ENCODE measurements at regions not wholly inside any gene's neighbourhood (a gene's known extent, or its start where the extent isn't known, plus 50 kb on each side); places are given as distances from the start of the nearest gene placed in this dataset.
"Not testable (repeated sequence)": the region's sequence is repeated elsewhere in the genome, so short reads cannot be mapped to it uniquely, and the experiment has no call there.

DNA sequence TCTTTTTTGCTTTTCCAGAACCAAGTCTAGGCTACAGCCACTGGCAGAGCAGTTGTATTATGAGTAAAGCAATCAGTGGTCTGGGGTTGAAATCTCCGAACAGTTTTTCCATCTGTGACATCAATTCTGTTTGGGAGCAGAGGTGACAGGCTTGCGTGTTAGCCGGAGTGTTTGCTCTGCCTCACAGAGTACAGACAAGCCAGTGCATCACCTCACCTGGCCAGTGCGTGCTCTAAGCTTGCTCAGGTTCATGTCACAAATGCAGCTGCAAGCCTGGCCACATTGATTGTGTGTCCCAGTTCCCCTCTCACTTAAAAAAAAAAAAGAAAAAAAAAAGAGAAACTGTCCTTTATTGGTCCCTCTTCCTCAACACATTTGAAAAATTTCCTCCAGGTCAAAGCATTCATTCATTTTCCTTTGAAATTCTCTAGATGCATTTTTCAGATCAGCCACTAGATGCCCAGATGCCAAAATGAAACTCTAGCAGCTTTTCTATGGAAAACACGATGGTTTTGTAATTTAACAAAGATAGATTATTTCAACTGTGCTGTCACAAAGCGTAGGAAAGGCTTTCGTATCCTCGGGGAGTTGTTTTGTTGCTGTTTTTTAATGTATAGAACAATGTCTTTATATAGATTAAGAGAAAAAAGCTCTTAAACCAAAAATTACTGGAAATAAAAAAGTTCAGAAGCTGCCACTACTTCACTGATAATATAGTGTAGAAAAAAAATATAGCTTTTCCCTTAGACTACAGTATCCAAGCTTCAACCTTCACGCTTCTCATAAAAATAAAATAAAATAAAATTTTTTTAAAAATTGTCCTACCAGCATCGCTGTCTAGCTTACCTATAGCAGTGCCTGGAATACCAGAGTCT lies 585.5 kb downstream of the TLE1 start:
- DNase-seq, result no peak

DNA sequence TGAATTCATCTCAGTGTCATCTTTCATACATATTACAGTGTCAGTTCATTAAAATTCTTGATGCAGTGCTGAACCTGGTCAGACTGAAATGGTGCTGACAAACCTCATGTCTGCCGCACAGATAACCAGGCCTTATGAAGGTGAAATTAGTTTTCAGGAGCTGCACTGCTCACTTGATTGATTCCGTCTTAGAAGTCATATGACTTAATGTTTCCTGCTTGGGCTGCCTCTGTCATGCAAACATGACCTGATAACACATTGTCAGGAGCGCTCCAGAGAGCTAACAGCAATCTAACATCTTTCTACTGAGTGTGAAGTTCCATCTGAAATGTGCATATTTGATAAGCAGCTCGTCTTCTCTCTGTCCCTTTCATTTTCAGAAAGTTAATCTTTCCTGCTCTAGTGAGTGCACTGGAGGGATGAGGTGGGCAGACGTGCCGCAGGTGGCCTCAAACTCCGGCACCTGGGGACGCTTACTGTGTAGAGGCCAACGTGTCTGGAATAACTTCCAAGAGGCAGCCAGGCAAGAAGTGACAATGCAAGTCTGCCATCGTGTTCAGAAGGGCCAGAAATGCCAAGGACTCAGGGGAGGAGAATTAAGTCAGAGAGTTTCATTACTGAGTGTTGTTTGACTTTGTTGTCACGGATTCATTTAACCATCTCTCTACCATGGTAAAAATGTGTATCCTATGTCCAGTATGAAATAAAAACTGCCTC lies 592.1 kb downstream of the TLE1 start:
- DNase-seq, result no peak

DNA sequence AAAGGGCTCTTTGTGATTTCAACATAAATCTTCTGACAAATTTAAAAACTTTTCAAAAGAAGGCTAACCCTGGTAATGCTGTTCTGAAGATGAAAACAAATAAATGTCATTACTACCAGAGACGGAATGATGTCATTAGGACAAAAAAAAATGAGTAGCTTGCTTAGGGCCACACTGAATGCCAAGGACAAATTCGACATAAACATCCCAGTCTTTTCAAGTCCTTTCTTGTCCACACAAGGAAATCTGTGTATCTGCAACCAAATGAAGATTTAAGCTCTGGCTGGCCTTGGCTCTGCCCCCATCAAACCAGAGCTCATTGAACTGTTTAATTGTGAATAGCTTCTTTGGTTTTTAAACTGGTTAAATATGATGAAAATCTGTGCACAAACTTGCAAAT lies 592.7 kb downstream of the TLE1 start:
- DNase-seq, result no peak

DNA sequence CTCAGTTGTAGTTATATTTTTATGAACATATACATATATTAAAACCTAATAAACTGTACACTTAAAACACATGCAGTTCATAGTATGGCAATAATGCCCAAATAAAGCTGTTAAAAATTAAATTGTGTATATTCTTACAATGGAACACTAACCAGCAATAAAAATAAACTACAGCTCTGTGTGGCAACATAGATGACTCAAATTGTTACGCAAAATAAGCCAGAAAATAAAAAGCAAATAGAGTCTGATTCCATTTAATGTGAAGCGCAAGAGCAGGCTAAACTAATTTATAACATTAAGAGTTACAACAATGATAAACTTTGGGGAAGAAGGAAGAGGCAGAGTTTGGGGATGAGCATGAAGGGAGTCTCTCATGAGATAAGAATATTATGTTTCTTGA lies 597.3 kb downstream of the TLE1 start:
- DNase-seq, result no peak

DNA sequence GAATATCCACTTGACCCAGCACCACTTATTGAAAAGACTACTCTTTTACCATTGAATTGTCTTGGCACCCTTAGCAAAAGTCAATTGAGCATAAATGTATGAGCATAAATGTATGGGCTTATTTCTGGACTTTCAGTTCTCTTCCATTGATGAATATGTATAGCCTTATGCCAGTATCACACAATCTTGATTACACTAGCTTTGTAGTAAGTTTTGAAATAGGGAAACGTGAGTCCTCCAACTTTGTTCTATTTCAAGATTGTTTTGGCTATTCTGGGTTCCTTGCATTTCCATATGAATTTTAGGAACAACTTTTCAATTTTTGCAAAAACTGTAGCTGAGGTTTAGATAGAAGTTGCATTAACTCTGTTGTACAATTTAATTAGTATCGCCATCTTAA lies 601.0 kb downstream of the TLE1 start:
- no peak for DNase-seq

DNA sequence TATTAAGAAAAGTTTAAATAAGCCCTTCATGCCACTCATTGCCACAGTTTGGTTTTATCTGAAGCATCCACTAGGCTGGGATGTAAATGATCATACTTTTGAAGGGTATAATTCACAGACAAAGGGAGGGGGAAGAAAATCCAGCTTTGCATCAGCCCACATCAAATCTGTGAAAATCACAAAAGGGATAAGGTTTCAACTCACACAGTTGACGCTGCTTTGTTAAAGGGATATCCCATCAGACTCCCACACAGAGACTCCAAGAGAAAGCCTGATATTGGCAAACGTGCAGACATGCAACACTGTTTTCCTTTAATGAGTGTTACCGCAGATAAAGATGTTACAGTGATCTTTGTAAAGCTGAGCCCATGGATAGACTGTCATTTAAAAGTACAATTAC lies 602.9 kb downstream of the TLE1 start:
- no peak for DNase-seq

DNA sequence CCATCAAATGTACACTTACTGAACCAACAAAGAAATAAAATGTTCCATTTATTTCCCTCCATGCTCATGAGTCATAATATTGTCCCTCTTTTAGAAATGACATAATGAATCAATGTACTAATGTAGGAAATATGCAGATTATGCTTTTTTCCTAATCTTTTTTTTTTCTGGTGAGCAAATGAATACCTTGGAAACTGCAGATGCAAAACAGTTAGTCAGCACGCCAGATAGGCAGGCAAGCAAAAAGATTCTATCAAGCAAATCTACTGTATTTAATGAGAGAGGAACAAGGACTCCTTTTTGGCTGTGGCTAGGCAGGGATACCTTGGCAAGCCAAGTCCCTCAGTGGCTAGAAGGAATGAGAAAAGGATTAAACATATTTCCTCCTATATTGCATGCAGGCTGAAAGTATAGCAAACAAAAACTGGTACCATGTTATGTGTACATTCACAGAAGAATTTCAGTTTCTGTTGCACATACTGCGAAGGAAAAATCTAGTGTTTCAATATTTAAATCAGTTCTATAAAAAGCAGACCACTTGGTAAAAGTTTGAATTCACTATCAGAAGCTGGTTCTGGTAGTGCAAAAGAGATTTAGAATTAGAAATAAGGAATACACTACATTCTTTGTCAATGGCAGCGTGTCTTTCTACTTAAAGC lies 605.4 kb downstream of the TLE1 start:
- no peak for DNase-seq

DNA sequence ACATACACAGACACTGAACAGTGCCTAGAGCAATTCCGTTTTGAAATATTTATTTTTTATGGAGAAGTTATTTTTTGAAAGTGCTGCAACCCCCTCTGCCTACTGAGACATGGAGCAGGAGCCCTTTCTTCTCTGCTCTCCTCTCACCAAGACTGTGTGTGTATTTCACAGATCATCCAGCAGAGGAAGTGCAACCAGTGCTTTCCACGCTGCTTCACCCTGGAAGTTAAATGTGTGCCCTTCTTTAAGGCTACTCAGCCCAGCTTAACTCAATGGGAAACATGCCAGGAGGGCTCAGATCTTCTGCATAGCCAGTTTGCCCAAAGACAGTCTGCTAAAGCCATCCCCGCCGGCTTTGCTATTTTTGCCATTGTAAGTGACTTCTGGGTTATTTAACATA lies 606.3 kb downstream of the TLE1 start:
- DNase-seq, result no peak

DNA sequence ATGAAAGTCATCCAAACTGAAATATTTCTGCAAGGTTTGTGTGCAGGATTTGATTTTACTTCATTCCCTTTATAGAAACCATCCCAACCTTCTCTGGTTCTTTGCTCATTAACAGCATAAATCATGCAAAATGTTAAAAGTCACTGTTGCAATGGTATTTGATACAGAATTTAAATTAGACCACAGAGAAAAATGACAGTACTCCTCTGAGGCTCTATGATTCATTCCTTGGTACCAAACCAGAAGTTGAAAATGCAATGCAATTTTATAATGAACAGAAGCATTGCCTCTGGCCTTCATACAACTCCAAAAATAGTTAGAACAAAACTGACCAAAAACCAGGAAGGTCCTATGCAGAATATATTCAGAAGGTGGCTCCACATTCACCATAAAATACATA lies 607.1 kb downstream of the TLE1 start:
- DNase-seq, result no peak

DNA sequence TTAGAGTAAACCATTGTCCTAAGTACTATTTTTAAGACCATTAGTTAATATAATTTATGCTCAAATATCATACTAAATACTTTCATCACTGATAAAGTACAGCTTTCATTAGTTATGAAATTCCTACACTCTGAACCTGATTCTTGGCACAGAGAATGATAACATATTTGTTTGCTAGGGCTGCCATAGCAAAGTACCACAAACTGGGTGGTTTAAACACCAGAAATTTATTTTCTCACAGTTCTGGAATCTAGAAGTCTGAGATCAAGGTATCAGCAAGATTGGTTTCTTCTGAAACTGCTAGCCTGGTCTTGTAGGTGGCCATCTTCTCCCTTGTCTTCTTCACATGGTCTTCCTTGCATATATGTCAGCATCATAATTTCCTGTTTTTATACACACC lies 608.4 kb downstream of the TLE1 start:
- no peak for DNase-seq

DNA sequence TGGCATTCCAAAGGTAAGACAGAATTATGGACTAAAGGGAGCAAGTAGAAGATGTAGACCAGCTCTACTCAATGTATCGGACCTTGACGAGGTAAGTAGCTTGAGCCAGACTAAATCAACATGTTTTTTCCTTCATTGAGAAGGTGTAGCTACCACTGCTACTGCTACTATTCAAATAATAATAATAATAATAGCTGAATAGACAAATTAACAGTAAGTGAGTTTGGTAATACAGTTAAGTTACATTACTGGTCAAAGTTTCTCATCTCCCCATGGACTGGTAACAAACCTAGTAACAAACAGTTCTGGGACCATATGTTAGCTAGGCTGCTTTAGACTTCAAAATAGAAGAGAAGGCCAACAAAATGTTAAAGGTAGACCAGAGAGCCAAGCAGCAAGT lies 609.2 kb downstream of the TLE1 start:
- no peak for DNase-seq

DNA sequence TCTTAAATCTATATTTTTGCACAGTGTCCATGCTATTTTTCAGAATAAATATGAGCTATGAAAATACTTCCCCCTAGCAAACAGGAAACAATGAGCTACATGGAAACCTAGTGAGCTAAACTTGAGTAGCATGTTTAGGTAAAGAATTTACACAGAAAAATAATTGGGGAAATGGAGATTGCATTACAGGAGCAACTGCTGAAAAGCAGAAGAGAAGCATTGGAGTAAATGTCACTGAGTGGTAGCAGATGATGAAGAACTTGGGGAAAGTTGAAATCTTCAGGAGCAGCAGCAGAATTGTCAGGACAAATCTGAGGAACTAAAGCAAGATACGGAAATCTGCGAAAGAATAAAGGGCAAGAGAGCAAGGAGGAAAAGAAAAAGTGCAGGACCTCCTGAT lies 610.3 kb downstream of the TLE1 start:
- DNase-seq, result no peak

DNA sequence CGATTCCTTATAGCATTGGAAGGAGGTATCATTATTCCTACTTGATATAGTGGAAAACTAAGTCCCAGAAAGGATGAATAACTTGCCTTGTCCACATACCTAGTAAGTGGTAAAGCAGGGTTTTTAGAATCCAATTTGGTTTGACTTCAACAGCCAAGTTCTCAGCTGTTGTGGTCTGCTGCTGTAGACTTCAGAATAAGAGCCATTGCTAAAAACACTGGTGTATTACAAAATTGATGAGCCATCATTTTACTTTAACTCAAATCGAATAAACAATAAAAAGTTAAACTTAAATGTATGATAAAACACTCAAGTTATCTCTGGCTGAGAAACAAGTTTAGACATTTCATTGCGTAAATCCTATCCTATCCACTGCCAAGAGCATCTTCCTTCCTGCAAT lies 610.8 kb downstream of the TLE1 start:
- DNase-seq, result no peak

DNA sequence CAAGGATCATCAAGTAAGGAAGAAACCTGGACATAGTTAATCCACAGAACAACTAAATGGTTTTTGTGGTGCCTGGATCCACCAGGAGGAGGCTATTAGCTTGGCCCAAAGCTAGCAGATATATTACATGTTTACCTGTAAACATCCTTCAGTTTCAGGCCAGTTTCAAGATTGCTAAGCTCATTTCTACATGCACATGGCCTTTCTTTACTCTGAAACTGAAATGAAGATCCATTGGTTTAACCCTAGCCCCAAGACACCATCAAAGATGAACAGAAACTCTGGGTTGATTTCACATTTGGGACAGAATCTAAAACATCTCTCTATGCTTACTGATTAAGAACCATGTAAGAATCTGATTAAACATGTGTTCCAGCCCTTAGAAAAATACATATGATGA lies 611.8 kb downstream of the TLE1 start:
- DNase-seq, result no peak

DNA sequence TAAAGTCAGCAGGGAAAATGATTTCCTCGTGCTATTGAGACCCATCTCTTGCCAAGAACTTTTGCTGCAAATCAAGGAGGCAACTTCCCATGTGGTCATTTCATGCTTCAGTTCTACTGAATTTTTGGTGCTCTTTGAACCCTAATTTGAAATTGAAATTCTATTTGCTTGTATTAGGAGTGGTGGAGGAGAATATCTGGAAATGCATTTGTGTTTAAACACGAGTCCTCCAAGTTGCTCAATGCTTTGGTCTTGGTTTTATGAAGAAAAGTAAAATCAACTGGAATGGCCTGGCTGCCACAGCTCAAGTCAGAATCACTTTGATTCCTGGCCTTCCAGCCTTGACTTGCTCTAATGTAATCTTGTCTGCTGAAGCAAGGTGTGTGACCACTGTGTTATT lies 613.2 kb downstream of the TLE1 start:
- DNase-seq, result no peak

DNA sequence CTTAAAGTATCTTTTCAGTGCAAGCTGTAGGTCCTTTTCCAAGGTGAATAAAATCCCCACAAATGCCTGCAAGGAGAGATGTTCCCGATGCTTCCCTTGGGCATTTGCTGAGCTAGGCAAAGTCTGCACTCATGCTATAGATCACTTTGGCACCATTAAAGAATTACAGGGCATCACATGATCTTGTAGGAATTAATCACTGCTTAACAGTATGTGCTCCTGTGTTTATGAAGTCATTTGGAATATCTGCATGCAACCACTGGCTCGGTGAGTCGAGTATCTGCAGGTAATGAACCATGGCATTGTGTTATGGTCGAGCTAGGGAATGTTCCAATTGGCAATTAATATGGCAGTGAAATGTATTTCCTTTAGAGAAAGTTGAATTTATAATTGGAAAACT lies 615.1 kb downstream of the TLE1 start:
- DNase-seq, result no peak

DNA sequence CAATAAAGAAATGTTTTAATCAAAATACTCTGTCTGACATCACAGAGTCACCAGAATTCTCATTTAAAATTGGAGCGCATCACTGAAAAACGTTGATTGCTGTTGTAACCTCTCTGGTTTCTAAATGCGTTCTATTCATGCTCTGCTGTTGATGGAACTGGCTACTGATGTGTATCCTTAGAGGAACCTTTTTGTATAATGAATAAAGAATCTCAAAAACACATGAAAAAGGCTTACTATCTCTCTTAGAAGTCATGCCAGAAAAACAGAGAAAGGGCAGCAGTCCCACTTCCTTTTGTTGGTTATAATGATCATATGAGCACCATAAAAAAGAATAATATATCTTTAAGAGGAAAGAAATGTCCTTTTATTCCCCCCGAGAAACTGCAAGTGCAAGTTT lies 615.5 kb downstream of the TLE1 start:
- no peak for DNase-seq

DNA sequence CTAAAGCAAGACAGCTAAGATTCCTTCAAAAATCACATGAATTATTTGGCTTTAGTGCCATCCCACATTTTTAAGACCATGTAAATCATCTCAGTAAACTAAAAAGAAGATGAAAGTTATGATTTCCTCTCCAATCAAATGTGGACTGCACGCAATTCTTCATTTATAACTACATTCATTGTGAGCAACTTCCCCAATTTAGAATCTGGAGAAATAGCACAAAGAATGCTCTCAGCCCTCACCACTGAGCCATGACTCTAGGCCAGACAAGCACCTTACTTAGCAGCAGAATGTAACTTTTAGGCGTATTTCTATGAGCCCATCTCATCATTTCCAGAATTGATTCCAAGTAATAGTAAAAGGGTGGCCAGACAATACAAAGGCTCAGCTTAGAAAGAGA lies 616.6 kb downstream of the TLE1 start:
- no peak for DNase-seq

DNA sequence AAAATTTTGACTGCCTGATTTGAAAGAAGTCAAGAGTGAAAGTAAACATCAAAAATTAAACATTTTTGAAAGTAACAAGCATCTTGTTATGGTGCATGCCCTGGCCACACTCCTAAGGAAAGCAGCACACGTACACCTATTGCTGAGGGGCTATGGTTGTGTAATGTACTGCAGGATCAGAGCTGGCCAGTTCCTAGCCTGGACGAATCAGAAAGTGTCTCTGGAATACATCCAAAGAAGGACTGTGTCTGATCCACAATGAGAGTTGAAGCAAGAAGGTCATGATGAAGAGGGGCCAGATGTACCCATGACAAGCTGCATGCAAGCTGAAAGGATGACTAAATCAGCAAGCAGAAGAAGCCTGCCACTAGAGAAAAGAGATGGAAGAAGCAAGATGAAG lies 618.2 kb downstream of the TLE1 start:
- DNase-seq, result no peak

DNA sequence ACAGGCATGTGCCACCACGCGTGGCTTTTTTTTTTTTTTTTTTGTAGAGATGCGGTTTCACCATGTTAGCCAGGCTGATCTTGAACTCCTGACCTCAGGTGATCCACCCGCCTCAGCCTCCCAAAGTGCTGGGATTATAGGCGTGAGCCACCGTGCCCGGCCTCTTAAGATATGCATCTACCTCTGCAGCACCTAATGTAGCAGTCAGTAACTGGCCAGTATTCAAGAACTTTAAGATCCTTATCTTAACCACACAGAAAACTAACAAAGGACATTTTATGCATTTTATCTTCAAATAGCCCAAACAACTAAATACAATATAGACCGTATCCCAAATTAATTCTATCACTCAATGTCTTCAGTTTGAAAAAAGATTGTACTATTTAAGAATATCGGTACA lies 618.7 kb downstream of the TLE1 start:
- no peak for DNase-seq

DNA sequence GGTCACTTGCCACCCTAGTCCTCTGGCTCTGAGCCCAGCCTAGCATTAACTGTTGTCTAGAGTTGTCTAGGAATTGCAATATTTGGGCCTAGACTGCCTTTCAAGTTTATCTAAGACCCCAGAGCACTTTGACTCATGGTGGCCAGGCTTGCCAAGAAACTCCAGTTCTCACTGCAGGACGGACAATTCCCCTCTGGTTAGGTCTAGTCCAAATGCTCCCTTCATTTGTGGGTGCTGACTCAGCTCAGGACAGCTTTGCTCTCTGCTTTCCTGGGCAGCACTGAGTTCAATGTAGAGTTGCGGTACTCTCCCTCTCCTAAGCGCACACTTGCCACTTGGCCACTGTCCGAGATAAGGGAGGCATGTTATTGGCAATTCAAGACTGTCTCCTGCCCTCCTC lies 619.4 kb downstream of the TLE1 start:
- no peak for DNase-seq

DNA sequence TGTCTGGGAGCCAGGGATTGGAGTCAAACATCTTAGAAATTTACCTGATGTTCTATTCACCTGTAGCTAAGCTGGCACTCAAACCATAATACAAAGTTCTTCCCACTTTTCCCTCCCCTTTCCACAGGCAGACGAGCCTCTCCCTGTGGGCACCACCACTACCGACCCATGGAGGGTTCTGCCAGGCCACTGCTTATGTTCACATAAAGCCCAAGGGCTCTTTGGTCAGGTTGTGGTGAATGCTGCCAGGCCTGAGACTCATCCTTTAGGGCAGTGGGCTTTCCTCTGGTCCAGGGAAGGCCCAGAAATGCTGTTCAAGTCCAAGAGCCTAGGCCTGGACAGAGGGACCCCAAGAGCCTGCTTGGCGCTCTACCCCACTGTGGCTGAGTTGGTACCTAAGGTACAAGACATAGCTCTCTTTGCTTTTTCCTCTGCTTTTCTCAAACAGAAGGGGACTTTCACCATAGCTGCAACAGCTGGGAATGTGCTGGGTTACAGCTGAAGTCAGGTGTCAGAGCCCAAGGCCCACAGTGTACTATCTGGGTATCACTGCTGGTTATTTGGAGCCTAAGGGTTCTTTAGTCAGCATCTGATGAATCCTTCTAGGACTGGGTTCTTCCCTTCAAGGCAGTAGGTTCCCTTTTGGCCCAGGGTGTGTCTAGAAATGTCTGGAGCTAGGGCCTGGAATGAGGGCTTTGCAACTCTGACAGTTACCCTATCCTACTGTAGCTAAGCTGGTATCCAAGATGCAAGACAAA lies 620.1 kb downstream of the TLE1 start:
- no peak for DNase-seq

DNA sequence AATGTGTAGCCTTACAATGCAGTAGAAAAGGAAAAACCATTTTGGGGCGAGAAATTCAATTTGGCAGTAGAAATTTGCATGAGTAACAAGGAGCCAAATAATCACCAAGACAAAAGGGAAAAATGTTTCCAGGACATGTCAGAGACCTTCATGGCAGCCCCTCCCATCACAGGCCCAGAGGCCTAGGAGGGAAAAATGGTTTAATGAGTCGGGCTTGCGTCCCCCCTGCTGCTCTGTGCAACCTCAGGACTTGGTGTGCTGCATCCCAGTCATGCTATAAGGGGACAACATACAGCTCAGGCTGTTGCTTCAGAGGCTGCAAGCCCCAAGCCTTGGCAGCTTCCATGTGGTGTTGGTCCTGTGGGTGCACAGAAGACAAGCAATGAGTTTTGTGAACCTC lies 626.4 kb downstream of the TLE1 start:
- not testable (repeated sequence) for DNase-seq
